ENCODE measurements at regions not wholly inside any gene's neighbourhood (a gene's known extent, or its start where the extent isn't known, plus 50 kb on each side); places are given as distances from the start of the nearest gene placed in this dataset.
"Not testable (repeated sequence)": the region's sequence is repeated elsewhere in the genome, so short reads cannot be mapped to it uniquely, and the experiment has no call there.

DNA sequence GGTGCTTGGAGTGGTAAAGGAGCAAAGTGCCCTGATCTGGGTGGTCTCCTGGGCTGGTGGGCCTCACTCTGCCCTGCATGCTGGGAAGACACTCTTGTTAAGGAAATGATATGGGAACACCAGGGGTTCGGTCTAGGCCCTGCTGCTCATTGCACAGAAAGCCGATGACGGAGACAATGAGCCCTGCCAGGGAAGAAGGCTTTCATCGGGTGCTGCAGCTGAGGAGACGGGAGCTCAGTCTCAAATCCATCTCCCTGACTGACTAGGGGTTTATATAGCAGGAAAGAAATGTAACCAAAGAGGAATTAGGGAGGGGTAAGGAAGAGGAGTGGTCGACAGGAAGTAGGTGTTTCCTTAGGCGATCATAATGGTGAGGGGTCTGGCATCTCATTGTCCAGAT, 253.4 kb downstream of the TEX29 start:
- no peak for DNase-seq (ENCODE audit: low read depth in 3 of 3, low spot score in 2 of 3)

DNA sequence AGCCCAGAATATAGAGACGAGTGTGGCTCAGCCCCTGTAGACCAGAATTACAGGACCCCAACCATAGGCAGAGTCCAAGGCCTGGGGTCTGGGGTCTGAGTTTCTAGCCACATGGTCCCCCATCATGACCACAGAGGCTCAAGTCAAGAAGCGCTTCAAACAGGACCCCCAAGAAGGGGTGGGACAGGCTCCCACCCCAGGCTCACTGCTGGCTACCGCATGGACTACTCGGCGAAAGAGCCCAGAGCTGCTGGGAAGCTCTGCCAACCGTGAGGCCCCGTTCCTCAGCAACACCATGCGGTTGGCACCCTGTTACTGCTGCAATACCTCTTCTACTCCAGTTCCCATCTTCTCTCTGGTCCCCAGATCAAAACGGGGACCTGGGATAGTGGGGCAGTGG, 254.8 kb downstream of the TEX29 start:
- DNase-seq (ENCODE audit: low read depth in 3 of 3, low spot score in 2 of 3), result no peak

DNA sequence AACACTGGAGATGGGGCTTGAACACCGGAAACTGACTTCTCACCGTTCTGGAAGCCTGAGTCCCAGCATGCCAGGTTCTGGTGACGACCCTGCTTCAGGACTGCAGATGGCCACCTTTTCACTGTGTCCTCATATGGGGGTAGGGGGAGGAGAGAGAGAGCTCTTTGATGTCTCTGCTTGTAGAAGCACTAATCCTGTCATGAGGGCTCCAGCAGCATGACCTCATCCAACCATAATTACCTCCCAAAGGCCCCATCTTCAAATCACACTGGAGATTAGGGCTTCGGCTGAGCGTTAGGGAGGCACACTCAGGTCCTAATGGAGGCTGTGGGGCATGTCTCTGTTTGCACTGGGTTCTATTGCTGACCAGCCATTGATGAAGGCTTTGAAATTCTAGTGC, 255.3 kb downstream of the TEX29 start:
- no peak for DNase-seq (ENCODE audit: low read depth in 3 of 3, low spot score in 2 of 3)

GRCh38 chr13:111577208-111577828, 256.9 kb downstream of the TEX29 start:
- DNase-seq (ENCODE audit: low read depth in 3 of 3, low spot score in 2 of 3), result peak in 1 of 3 donors; percentile 21

GRCh38 chr13:111577956-111578605, 257.6 kb downstream of the TEX29 start:
- DNase-seq (ENCODE audit: low read depth in 3 of 3, low spot score in 2 of 3), result no peak

DNA sequence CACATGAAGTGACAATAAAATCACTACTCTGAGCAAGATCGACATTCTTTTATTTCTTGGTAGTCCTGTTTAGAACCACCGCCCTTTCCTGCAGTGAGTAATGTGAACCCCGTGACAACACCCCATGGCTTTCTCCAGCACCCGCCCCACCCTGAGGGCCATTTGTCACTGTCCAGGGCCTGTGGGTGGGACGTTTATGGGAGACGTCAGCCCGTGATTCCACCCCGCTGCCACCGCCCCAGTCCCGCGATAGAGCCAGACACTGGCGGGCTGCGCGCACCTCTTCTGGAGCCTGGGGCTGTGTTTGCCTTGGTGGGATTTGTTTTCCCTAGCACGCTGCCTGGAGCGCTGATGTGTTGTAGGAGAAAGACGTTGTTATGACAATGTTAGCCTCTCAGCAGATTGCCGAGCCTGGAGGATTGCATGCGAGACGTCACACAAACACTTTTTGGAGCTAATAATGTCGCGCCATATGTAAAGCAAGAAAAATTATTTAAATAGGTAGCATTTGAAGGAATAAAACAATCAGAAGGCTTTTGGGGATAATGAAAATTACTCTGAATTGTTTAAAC, 263.7 kb downstream of the TEX29 start:
- DNase-seq (ENCODE audit: low read depth in 3 of 3, low spot score in 2 of 3), result no peak

- no peak for DNase-seq (ENCODE audit: low read depth in 3 of 3, low spot score in 2 of 3)
These were observed 264.4 kb downstream of the TEX29 start for GRCh38 chr13:111584870-111585269.

DNA sequence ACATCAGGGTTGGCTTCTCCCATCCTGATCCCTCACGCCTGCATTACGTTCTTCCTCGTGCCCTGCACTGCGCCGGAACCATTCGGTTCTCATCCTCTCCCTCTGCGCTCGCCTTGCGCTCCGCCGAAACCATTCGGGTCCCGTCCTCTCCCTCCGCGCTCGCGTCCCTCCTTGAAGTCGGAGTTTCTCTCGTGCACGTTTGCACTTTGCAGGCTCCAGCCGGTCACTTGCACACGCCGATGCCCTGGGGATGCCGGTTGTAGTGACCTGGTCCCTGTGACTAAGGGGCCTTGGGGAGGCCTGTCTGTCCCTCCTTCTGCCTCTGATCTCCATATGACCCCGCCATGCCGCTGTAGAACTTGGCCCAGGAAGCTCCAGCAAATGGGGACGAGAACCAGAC, 265.8 kb downstream of the TEX29 start:
- no peak for DNase-seq (ENCODE audit: low read depth in 3 of 3, low spot score in 2 of 3)

GRCh38 chr13:111587249-111587648, 266.8 kb downstream of the TEX29 start:
- no peak for DNase-seq (ENCODE audit: low read depth in 3 of 3, low spot score in 2 of 3)

GRCh38 chr13:111589321-111589720, 268.9 kb downstream of the TEX29 start:
- DNase-seq (ENCODE audit: low read depth in 3 of 3, low spot score in 2 of 3), result no peak

DNA sequence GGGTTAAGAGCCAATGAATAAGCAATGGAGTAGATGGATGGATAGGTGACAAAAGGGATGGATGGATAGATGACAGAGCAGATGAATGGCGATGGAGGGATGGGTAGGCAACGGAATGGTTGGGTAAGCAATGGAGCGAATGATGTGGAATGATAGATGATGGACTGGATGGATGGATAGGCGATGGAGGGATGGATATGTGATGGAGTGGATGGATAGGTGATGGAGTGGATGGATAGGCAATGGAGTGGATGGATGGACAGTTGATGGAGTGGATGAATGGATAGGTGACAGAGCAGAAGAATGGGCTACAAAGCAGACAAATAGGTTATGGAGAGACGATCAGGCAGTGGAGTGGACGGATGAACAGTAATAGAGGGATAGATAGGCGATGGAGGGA, 269.6 kb downstream of the TEX29 start:
- no peak for DNase-seq (ENCODE audit: low read depth in 3 of 3, low spot score in 2 of 3)

DNA sequence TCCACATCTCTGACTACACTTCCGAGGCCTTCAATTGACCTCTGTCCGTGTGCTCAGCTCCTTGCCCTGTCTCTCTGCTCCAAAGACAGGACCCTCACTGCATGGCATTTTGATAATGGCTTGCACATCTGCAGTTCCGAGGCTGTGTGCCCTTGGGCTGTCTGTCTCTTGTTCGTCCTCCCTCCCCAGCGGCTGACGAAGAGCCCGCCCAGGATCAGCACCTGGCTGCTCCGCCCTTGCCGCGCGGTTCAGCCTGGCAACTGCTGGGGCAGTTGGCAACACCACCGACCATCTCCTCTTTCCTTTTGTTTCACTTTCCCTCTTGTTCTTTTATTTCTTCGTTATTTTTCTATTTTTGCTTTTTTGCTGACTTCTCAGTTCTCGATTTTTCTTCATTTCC, 270.4 kb downstream of the TEX29 start:
- no peak for DNase-seq (ENCODE audit: low read depth in 3 of 3, low spot score in 2 of 3)

DNA sequence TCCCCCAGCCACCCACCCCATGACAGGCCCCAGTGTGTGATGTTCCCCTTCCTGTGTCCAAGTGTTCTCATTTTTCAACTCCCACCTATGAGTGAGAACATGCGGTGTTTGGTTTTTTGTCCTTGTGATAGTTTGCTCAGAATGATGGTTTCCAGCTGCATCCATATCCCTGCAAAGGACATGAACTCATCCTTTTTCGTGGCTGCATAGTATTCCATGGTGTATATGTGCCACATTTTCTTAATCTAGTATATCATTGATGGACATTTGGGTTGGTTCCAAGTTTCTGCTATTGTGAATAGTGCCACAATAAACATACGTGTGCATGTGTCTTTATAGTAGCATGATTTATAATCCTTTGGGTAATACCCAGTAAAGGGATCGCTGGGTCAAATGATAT, 273.0 kb downstream of the TEX29 start:
- DNase-seq (ENCODE audit: low read depth in 3 of 3, low spot score in 2 of 3), result not testable (repeated sequence)

GRCh38 chr13:111594606-111595005, 274.2 kb downstream of the TEX29 start:
- no peak for DNase-seq (ENCODE audit: low read depth in 3 of 3, low spot score in 2 of 3)

DNA sequence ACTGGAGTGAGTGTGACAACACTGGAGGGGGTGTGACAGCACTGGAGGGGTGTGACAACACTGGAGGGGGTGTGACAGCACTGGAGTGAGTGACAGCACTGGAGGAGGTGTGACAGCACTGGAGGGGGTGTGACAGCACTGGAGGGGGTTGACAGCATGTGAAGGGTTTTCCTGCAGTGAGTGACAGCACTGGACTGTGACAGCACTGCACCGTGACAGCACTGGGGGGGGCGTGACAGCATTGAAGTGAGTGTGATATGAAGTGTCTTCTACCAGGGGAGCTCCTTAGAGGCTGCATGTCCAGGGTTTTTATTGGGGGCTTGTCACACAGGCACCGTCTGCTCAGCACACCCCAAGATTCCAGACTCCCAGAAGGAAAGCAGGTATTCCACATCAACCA, 274.8 kb downstream of the TEX29 start:
- DNase-seq (ENCODE audit: low read depth in 3 of 3, low spot score in 2 of 3), result no peak

DNA sequence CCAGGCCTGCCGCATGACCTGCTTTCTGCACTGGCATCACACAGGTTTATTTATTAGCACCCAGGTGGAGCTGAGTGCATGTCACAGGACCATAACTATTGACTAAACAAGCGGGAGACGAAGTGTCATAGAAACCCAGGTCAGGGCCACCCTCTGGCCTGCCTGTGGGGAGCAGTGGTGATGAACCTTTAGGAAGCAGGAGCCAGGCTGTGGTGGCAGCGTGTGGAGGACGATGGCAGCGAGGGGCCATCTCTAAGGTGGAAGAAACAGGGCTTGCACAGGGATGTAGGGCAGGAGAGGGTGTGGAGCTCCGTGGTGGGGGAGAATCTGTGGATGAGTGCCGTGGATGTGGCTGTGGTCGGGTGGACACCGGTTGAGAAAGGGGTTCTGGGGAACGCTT, 275.3 kb downstream of the TEX29 start:
- no peak for DNase-seq (ENCODE audit: low read depth in 3 of 3, low spot score in 2 of 3)

DNA sequence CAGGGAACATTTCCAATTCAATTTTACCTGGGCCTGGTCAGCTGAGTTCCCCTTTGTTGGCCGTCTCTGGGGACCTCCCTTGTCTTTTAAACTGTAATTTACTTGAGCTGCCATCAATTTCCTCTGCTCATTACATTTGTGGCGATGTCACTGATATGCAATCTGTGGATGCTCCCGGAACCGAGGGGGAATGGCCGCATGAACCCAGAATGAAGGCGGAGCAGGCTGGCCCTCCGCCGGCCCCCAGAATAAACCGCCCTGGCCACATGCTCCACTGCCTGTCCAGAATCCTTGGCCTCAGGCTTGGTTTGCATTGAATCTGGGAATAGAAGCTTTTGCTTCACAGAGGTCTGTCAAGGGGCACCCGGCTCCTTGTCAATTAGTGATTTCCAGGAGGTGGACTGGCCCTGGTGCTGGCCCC, 276.8 kb downstream of the TEX29 start:
- DNase-seq (ENCODE audit: low read depth in 3 of 3, low spot score in 2 of 3), result no peak

DNA sequence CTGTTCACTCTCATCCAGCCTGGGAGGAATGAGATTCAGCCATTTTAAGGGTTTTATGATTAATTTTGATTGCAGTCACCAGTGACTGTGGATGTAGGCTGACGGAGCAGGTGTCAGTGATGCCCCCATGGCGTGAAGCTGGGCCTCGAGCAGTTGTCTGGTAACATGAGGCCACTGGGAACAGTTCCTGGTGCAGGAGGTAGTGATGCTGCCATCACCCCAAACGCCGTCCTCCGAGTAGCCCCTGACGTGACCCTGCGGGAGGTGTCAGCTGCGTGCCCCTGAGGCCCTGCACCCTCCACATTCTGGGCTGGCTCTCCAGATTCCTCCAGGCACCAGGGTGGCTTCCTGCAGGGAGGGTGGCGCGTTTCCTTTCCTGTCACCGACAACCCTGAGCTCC, 277.2 kb downstream of the TEX29 start:
- DNase-seq (ENCODE audit: low read depth in 3 of 3, low spot score in 2 of 3), result no peak

GRCh38 chr13:111598747-111599146, 278.3 kb downstream of the TEX29 start:
- DNase-seq (ENCODE audit: low read depth in 3 of 3, low spot score in 2 of 3), result no peak

GRCh38 chr13:111599791-111600190, 279.3 kb downstream of the TEX29 start:
- DNase-seq (ENCODE audit: low read depth in 3 of 3, low spot score in 2 of 3), result no peak

DNA sequence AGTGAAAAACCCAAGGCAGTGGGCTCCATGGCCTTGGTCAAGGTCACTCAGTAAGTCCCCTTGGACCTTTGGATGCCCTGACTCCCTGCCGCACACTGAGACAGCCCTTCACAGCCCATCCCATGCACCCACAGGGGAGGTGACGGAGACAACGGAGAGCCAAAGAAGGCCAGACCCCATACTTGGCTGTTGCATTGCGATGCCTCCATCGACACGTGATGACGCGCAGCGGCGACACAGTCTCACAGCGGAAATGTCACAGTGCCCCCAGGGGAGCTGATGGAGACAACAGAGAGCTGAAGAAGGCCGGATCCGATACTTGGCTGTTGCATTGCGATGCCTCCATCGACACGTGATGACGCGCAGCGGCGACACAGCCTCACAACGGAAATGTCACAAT, 282.4 kb downstream of the TEX29 start:
- no peak for DNase-seq (ENCODE audit: low read depth in 3 of 3, low spot score in 2 of 3)

DNA sequence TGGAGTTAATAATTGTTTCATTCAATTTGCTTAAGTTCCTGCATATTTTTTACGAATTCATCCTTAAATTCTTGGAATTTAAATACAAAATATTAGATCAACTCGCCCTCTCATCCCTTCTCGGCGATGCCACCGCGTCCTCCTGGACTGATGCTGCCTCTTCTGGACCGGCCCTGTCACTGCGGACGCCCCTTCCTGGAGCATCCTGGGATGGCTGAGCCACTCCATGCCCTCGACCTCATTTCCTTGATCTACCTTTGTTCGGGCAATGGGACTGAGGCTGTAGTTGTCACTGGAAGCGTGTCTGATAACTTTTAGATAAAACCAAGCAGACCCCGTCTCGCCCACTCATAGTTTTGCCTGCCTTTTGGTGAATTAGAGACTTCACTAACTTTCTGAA, 283.7 kb downstream of the TEX29 start:
- DNase-seq (ENCODE audit: low read depth in 3 of 3, low spot score in 2 of 3), result no peak
